ENCODE measurements at regions not wholly inside any gene's neighbourhood (a gene's known extent, or its start where the extent isn't known, plus 50 kb on each side); places are given as distances from the start of the nearest gene placed in this dataset.

- Histone ChIP-seq H3K4me3 (no peak overlapping the region), H3K4me1 (no peaks in the 10 kb centered on the region), H3K9me3 (no peaks in the 10 kb centered on the region), H3K27me3 (no peaks in the 10 kb centered on the region), H3K36me3 (no peaks in the 10 kb centered on the region), H3K27ac (no peak overlapping the region)
- no peak for TF ChIP-seq CTCF (IDR thresholded peaks at IDR 0.05)
- DNase-seq (ENCODE audit: low spot score) = no peak
Observed at GRCh38 chr5:29852329-29852728, 1341.2 kb upstream of the CDH6 start.

GRCh38 chr5:29845206-29845605 is 1348.3 kb upstream of the CDH6 start:
- DNase-seq (ENCODE audit: low spot score) = no peak
- Histone ChIP-seq H3K36me3 (no peaks in the 10 kb centered on the region), H3K4me1 (no peaks in the 10 kb centered on the region), H3K4me3 (no peak overlapping the region), H3K27ac (no peak overlapping the region), H3K27me3 (no peaks in the 10 kb centered on the region), H3K9me3 (no peaks in the 10 kb centered on the region)
- TF ChIP-seq CTCF (IDR thresholded peaks at IDR 0.05) = no peak

- H3K36me3 ChIP-seq = no peaks in the 10 kb centered on the region
- no peaks in the 10 kb centered on the region for H3K4me1 ChIP-seq
- TF ChIP-seq CTCF (IDR thresholded peaks at IDR 0.05) = no peak
Observed at GRCh38 chr5:29833394-29833793, 1360.1 kb upstream of the CDH6 start.

GRCh38 chr5:29822521-29822920 is 1371.0 kb upstream of the CDH6 start:
- no peak for DNase-seq (ENCODE audit: low spot score)
- Histone ChIP-seq H3K36me3 (no peaks in the 10 kb centered on the region), H3K27me3 (no peaks in the 10 kb centered on the region), H3K9me3 (no peaks in the 10 kb centered on the region), H3K27ac (no peak overlapping the region), H3K4me3 (no peak overlapping the region), H3K4me1 (no peaks in the 10 kb centered on the region)
- no peak for TF ChIP-seq CTCF (IDR thresholded peaks at IDR 0.05)

More at GRCh38 chr5:29833394-29833793, 1360.1 kb upstream of the CDH6 start:
- Histone ChIP-seq H3K27ac (no peak overlapping the region), H3K9me3 (peaks cover 0 to 5% of the 10 kb centered on the region in 2 donors), H3K27me3 (no peaks in the 10 kb centered on the region), H3K4me3 (no peak overlapping the region)
- no peak for DNase-seq (ENCODE audit: low spot score)

GRCh38 chr5:29811914-29812679 is 1381.4 kb upstream of the CDH6 start:
- Histone ChIP-seq H3K27ac (no peak overlapping the region), H3K36me3 (no peaks in the 10 kb centered on the region), H3K4me1 (no peaks in the 10 kb centered on the region), H3K4me3 (no peak overlapping the region), H3K27me3 (no peaks in the 10 kb centered on the region), H3K9me3 (no peaks in the 10 kb centered on the region)
- no peak for TF ChIP-seq CTCF (IDR thresholded peaks at IDR 0.05)
- no peak for DNase-seq (ENCODE audit: low spot score)

- Histone ChIP-seq H3K9me3 (no peaks in the 10 kb centered on the region), H3K4me1 (no peaks in the 10 kb centered on the region), H3K27ac (no peak overlapping the region), H3K27me3 (no peaks in the 10 kb centered on the region), H3K36me3 (no peaks in the 10 kb centered on the region), H3K4me3 (no peak overlapping the region)
- no peak for DNase-seq (ENCODE audit: low spot score)
- no peak for TF ChIP-seq CTCF (IDR thresholded peaks at IDR 0.05)
Observed at GRCh38 chr5:29805804-29806203, 1387.7 kb upstream of the CDH6 start.
